K562 (cell line): ENCODE measurements at regions not wholly inside any gene's neighbourhood (a gene's known extent, or its start where the extent isn't known, plus 50 kb on each side); places are given as distances from the start of the nearest gene placed in this dataset.

Experiments used
- ATAC-seq: fragments of 200-7000 bp; cut with Tn5 transposase; 3 replicates; pipeline ENCODE4 v1.9.1; 2020; ENCODE audit warnings: moderate library complexity
- BruUV-seq: library from RNA; stranded (reverse); fragments of 400-500 nt; replicated peaks from 2 replicates; lab custom pipeline; 2021; lab: Mats Ljungman, UMichigan
- CTCF ChIA-PET: fragments of 300-600 bp; formaldehyde crosslinking; extraction: SDS; loops from one replicate; lab custom pipeline; 2021; ENCODE audit warnings: low intra/inter-chr PET ratio; lab: Yijun Ruan, JAX
- POLR2A ChIA-PET: fragments of 300-600, 350-650 bp; sonication (Branson Sonifier 250); formaldehyde crosslinking; extraction: SDS; loops from one replicate; lab custom pipeline; 2021; ENCODE audit warnings: antibody characterized with exemption, inconsistent platforms; lab: Yijun Ruan, JAX
- DNase-seq, 4 experiments: peaks; one replicate each; pipeline versions ENCODE4 v3.0.0 to v3.0.0-alpha.2; 2011 to 2018; ENCODE audit warnings: low spot score in 3 of 4, mixed read lengths in 3 of 4; ENCODE audit errors: extremely low read depth in 1 of 4
- FAIRE-seq: peaks from 2 replicates; lab custom pipeline; 2011; peaks lifted over from hg19 to GRCh38; lab: Jason Lieb, UNC
- H2AFZ ChIP-seq: 2 replicates; pipeline ENCODE4 v1.6.0; 2011; ENCODE audit warnings: low read depth, low read length, control low read depth, inconsistent platforms
- H3K27ac ChIP-seq: fragments of 200-600 bp; 3 replicates; pipeline ENCODE4 v1.8.0; 2011; ENCODE audit warnings: low read depth, mild to moderate bottlenecking, control low read depth, inconsistent platforms, low read length, moderate library complexity, mixed read lengths; ENCODE audit errors: extremely low read depth
- H3K27me3 ChIP-seq, 2 experiments: fragments of 300-600 bp in 1 of 2; 2 replicates in 1 of 2; 3 replicates in 1 of 2; pipeline versions ENCODE4 v1.6.0 to v1.8.0; 2011; ENCODE audit warnings: inconsistent platforms in 2 of 2, low read length in 2 of 2, mild to moderate bottlenecking in 1 of 2, mixed read lengths in 1 of 2, moderate library complexity in 1 of 2; ENCODE audit not compliant: control insufficient read depth in 2 of 2, insufficient read depth in 2 of 2
- H3K36me3 ChIP-seq: fragments of 300-600 bp; 3 replicates; pipeline ENCODE4 v1.8.0; 2011; ENCODE audit warnings: mild to moderate bottlenecking, low read length, inconsistent platforms; ENCODE audit not compliant: control insufficient read depth, insufficient read depth
- H3K4me1 ChIP-seq, 2 experiments: fragments of 200-600 bp in 1 of 2; replicated peaks in 1 of 2; 2 replicates in 1 of 2; 3 replicates in 1 of 2; pipeline versions ENCODE4 v1.5.1 to v1.8.0; 2011; ENCODE audit warnings: inconsistent platforms in 2 of 2, low read length in 2 of 2, mild to moderate bottlenecking in 1 of 2, mixed read lengths in 1 of 2, moderate library complexity in 1 of 2; ENCODE audit not compliant: control insufficient read depth in 2 of 2, insufficient read depth in 2 of 2
- H3K4me2 ChIP-seq: 2 replicates; pipeline ENCODE4 v1.6.1; 2011; ENCODE audit warnings: low read length, control low read depth, inconsistent platforms, mixed read lengths; ENCODE audit not compliant: insufficient read depth
- H3K4me3 ChIP-seq: fragments of 200-600 bp; sonication (generic), shearing (Covaris generic); 2 replicates; pipeline ENCODE4 v1.5.1; 2016; ENCODE audit warnings: control low read depth, inconsistent platforms
- H3K79me2 ChIP-seq: fragments of 200-600 bp; 3 replicates; pipeline ENCODE4 v1.8.0; 2011; ENCODE audit warnings: low read length, inconsistent platforms; ENCODE audit not compliant: control insufficient read depth, insufficient read depth
- H3K9ac ChIP-seq, 2 experiments: 2 replicates each; pipeline versions ENCODE4 v1.6.0 to v1.6.1; 2011; ENCODE audit warnings: low read depth in 2 of 2, low read length in 2 of 2, control low read depth in 1 of 2, inconsistent platforms in 1 of 2, mild to moderate bottlenecking in 1 of 2, mixed read lengths in 1 of 2; ENCODE audit not compliant: insufficient read depth in 1 of 2
- H3K9me1 ChIP-seq: one replicate; pipeline ENCODE4 v1.6.0; 2011; ENCODE audit warnings: inconsistent platforms, mild to moderate bottlenecking, low read length, moderate library complexity; ENCODE audit not compliant: control insufficient read depth, insufficient read depth
- H3K9me3 ChIP-seq: replicated peaks from 2 replicates; pipeline ENCODE4 v1.5.1; 2011; ENCODE audit warnings: low read depth, low read length, inconsistent platforms; ENCODE audit not compliant: control insufficient read depth, insufficient read depth
- H4K20me1 ChIP-seq: replicated peaks from 2 replicates; pipeline ENCODE4 v1.6.1; 2011; ENCODE audit warnings: low read length, inconsistent platforms, mixed read lengths; ENCODE audit not compliant: control insufficient read depth, insufficient read depth
- ATF7 ChIP-seq: fragments of 450-650 bp; IDR thresholded peaks from 2 replicates; pipeline ENCODE4 v1.7.1; 2014; ENCODE audit warnings: mild to moderate bottlenecking, moderate library complexity
- ETS1 ChIP-seq: conservative IDR thresholded peaks from 2 replicates; pipeline ENCODE4 v1.6.1; 2011; ENCODE audit warnings: low read depth, mild to moderate bottlenecking, low read length; ENCODE audit not compliant: control insufficient read depth
- HDAC8 ChIP-seq: fragments of 450-650 bp; IDR thresholded peaks from 2 replicates; pipeline ENCODE4 v1.6.1; 2016; ENCODE audit warnings: mild to moderate bottlenecking, missing genetic modification characterization, moderate library complexity, missing compliant biosample characterization
- KAT8 ChIP-seq: fragments of 450-650 bp; IDR thresholded peaks from 2 replicates; pipeline ENCODE4 v1.6.1; 2016; ENCODE audit warnings: low read depth, mild to moderate bottlenecking
- NFATC3 ChIP-seq: fragments of 450-650 bp; IDR thresholded peaks from 2 replicates; pipeline ENCODE4 v1.6.1; 2017; ENCODE audit warnings: mild to moderate bottlenecking
- PRPF4 ChIP-seq: fragments of 200-400 bp; formaldehyde crosslinking; IDR thresholded peaks from one replicate; pipeline ENCODE4 v1.6.1; 2017; ENCODE audit warnings: low read length, low read depth, mild to moderate bottlenecking; ENCODE audit not compliant: insufficient read depth, poor library complexity, severe bottlenecking
- RHOXF2B ChIP-seq: fragments of 250-450 bp; sonication (Bioruptor Pico); conservative IDR thresholded peaks from 2 replicates; pipeline ENCODE4 v1.5.1; 2021
- SLC30A9 ChIP-seq: fragments of 250-450 bp; sonication (Bioruptor Pico); IDR thresholded peaks from 2 replicates; pipeline ENCODE4 v1.8.0; 2022; ENCODE audit warnings: mild to moderate bottlenecking, moderate library complexity
- USF2 ChIP-seq: sonication (generic); formaldehyde crosslinking; IDR thresholded peaks from 2 replicates; pipeline ENCODE4 v1.5.0; 2020; ENCODE audit warnings: missing genetic modification reagents
- XRCC5 ChIP-seq: fragments of 200-400 bp; formaldehyde crosslinking; IDR thresholded peaks from 2 replicates; pipeline ENCODE4 v1.6.1; 2017; ENCODE audit warnings: low read depth, mild to moderate bottlenecking, low read length
- ZNF140 ChIP-seq: fragments of 250-450 bp; sonication (Bioruptor Pico); IDR thresholded peaks from 2 replicates; pipeline ENCODE4 v1.8.0; 2021; ENCODE audit warnings: moderate library complexity, mild to moderate bottlenecking, inconsistent platforms
- ZNF324 ChIP-seq: fragments of 250-450 bp; sonication (Bioruptor Pico); IDR thresholded peaks from 2 replicates; pipeline ENCODE4 v1.4.0; 2020; ENCODE audit warnings: mild to moderate bottlenecking
- ZNF584 ChIP-seq: fragments of 200-800 bp; sonication (Bioruptor generic); IDR thresholded peaks from 2 replicates; pipeline ENCODE4 v1.6.1; 2016; ENCODE audit warnings: low read depth, mild to moderate bottlenecking, missing genetic modification characterization, missing compliant biosample characterization
- WGBS: fragments of 100-300 bp; shearing (Covaris generic); methylation state at CpG from one replicate; pipeline ENCODE4 v1.1.6; 2016; ENCODE audit warnings: low coverage, mixed read lengths; ENCODE audit not compliant: insufficient coverage; ENCODE audit errors: missing lambda C conversion rate; 5-methylcytosine and 5-hydroxymethylcytosine counted together
- in situ Hi-C: fragments of 300-500 bp; cut with MboI; formaldehyde crosslinking; loops from 4 replicates; pipeline ENCODE4 v1.15.0; 2018; ENCODE audit warnings: inconsistent platforms, mixed read lengths
- intact Hi-C: fragments of 100-400 bp; cut with micrococcal nuclease; formaldehyde crosslinking; loops from 2 replicates; pipeline ENCODE4 v1.14.2; 2022

GRCh38 chr11:11057472-11057854, 199.6 kb upstream of the ZBED5 start (continued):
- TF ChIP-seq ATF7 (no peak), PRPF4 (no peak)

- Histone ChIP-seq H3K36me3 (no peaks in the 10 kb centered on the region), H4K20me1 (no peaks in the 10 kb centered on the region), H3K9me3 (0 out of 2 replicates have a peak, but pooled peaks cover 2% of the 10 kb centered on the region), H3K9me1 (no peaks in the 10 kb centered on the region), H3K27me3 (no peaks in the 10 kb centered on the region), H3K79me2 (no peaks in the 10 kb centered on the region)
- in situ Hi-C loops: no loop called here
- ATAC-seq: no peak
- TF ChIP-seq USF2 (CRISPR knock-in tag): no peak
- TF ChIP-seq ETS1: no peak
- no peak for TF ChIP-seq RHOXF2B
- no peak for TF ChIP-seq ZNF584 (CRISPR knock-in tag)
- TF ChIP-seq KAT8: no peak
- no peak for TF ChIP-seq ZNF324 (CRISPR knock-in tag)
- TF ChIP-seq HDAC8 (tag): no peak
- TF ChIP-seq NFATC3: no peak
- TF ChIP-seq SLC30A9 (CRISPR knock-in tag): no peak
- no peak for TF ChIP-seq ZNF140 (CRISPR knock-in tag)
- TF ChIP-seq XRCC5: no peak
- TF ChIP-seq, all 486 proteins: peak for 0
- Histone ChIP-seq H3K9ac (no peak overlapping the region), H3K4me3 (no peak overlapping the region), H3K4me2 (no peak overlapping the region), H2AFZ (no peak overlapping the region), H3K4me1 (no peaks in the 10 kb centered on the region), H3K27ac (no peak overlapping the region)
- FAIRE-seq: no peak
- intact Hi-C loops: no loop called here
- ChIA-PET POLR2A (interaction anchor here (0.5 to 0.9 kb wide), 2 partner anchors 9 to 15 kb away, joined by 3 read pairs; no protein-coding TSS in a partner anchor), CTCF (no interaction called here)
- no peak for DNase-seq
- 0% methylated on average over 2 of the region's 2 CpGs for WGBS
- BruUV-seq: no TSS peak
Measured at GRCh38 chr11:11056749-11057471, 199.1 kb upstream of the ZBED5 start.
